GM23248 (cell line): ENCODE measurements at regions not wholly inside any gene's neighbourhood (a gene's known extent, or its start where the extent isn't known, plus 50 kb on each side); places are given as distances from the start of the nearest gene placed in this dataset.

Source experiments
- DNase-seq: peaks from one replicate; pipeline ENCODE4 v3.0.0-alpha.2; 2015
- H2AFZ ChIP-seq: fragments of 200-600 bp; sonication (generic); 2 replicates; pipeline ENCODE4 v1.6.1; 2016; ENCODE audit warnings: antibody characterized with exemption
- H3F3A ChIP-seq: fragments of 200-600 bp; sonication (generic); 2 replicates; pipeline ENCODE4 v1.6.1; 2016; ENCODE audit warnings: mild to moderate bottlenecking, antibody characterized with exemption, mixed run types; ENCODE audit not compliant: insufficient read depth
- H3K27ac ChIP-seq: fragments of 200-600 bp; sonication (generic); 2 replicates; pipeline ENCODE4 v1.5.1; 2016; ENCODE audit warnings: mild to moderate bottlenecking
- H3K27me3 ChIP-seq: fragments of 200-600 bp; sonication (generic); replicated peaks from 2 replicates; pipeline ENCODE4 v1.6.1; 2016; ENCODE audit warnings: mild to moderate bottlenecking; ENCODE audit not compliant: insufficient read depth
- H3K36me3 ChIP-seq: fragments of 200-600 bp; sonication (generic); 2 replicates; pipeline ENCODE4 v1.6.1; 2016; ENCODE audit warnings: low read depth, mild to moderate bottlenecking
- H3K4me1 ChIP-seq: fragments of 200-600 bp; sonication (generic); 2 replicates; pipeline ENCODE4 v1.6.1; 2016; ENCODE audit warnings: mild to moderate bottlenecking; ENCODE audit not compliant: insufficient read depth
- H3K4me2 ChIP-seq: fragments of 200-600 bp; sonication (generic); one replicate; pipeline ENCODE4 v1.6.1; 2016; ENCODE audit warnings: mild to moderate bottlenecking; ENCODE audit not compliant: unreplicated experiment
- H3K4me3 ChIP-seq: fragments of 200-600 bp; sonication (generic); 2 replicates; pipeline ENCODE4 v1.5.1; 2016; ENCODE audit warnings: mild to moderate bottlenecking
- H3K79me2 ChIP-seq: fragments of 200-600 bp; sonication (generic); 2 replicates; pipeline ENCODE4 v1.6.1; 2016; ENCODE audit warnings: mild to moderate bottlenecking; ENCODE audit not compliant: insufficient read depth
- H3K9ac ChIP-seq: fragments of 200-600 bp; sonication (generic); 2 replicates; pipeline ENCODE4 v1.6.1; 2016; ENCODE audit warnings: mild to moderate bottlenecking
- H3K9me2 ChIP-seq: fragments of 200-600 bp; sonication (generic); 2 replicates; pipeline ENCODE4 v1.6.1; 2016; ENCODE audit warnings: mixed run types, mild to moderate bottlenecking, moderate library complexity; ENCODE audit not compliant: insufficient read depth
- H3K9me3 ChIP-seq: fragments of 200-600 bp; sonication (generic); one replicate; pipeline ENCODE4 v1.6.1; 2017; ENCODE audit warnings: low read depth
- H4K20me1 ChIP-seq: fragments of 200-600 bp; sonication (generic); 2 replicates; pipeline ENCODE4 v1.6.0; 2016; ENCODE audit not compliant: insufficient read depth
- EZH2 ChIP-seq: fragments of 200-600 bp; sonication (generic); IDR thresholded peaks from 2 replicates; pipeline ENCODE4 v1.6.1; 2018; ENCODE audit warnings: antibody characterized with exemption, mild to moderate bottlenecking; ENCODE audit not compliant: insufficient read depth, poor library complexity, severe bottlenecking
- EZH2phosphoT487 ChIP-seq: fragments of 200-600 bp; sonication (generic); IDR thresholded peaks from 2 replicates; pipeline ENCODE4 v1.6.1; 2018; ENCODE audit warnings: antibody characterized with exemption, moderate library complexity, mild to moderate bottlenecking, low read depth; ENCODE audit not compliant: insufficient read depth
- WGBS, 2 experiments: methylation state at CpG; one replicate each; pipeline ENCODE4 v1.1.6; 2015 to 2017; ENCODE audit warnings: low lambda C conversion rate in 2 of 2, low coverage in 1 of 2; ENCODE audit errors: missing lambda C conversion rate in 2 of 2; 5-methylcytosine and 5-hydroxymethylcytosine counted together
- in situ Hi-C: fragments of 300-500 bp; cut with MboI; formaldehyde crosslinking; loops from 2 replicates; pipeline ENCODE4 v1.15.0; 2020

GRCh38 chr1:194293851-194294405 lies 1107.5 kb upstream of the B3GALT2 start:
- no peak overlapping the region for H2AFZ ChIP-seq
- no peak overlapping the region for H3K27ac ChIP-seq
- H3K4me2 ChIP-seq: no peak overlapping the region
- no peaks in the 10 kb centered on the region for H3F3A ChIP-seq
- H3K9me2 ChIP-seq: no peaks in the 10 kb centered on the region
- no peaks in the 10 kb centered on the region for H3K4me1 ChIP-seq
- H3K9me3 ChIP-seq: no peaks in the 10 kb centered on the region
- no peak overlapping the region for H3K4me3 ChIP-seq
- DNase-seq: no peak
- WGBS, 2 experiments: 0% methylated on average over 1 of the region's 1 CpG
- H4K20me1 ChIP-seq: no peaks in the 10 kb centered on the region
- in situ Hi-C loops: no loop called here
- no peaks in the 10 kb centered on the region for H3K36me3 ChIP-seq
- TF ChIP-seq EZH2phosphoT487: no peak
- no peaks in the 10 kb centered on the region for H3K27me3 ChIP-seq
- no peak overlapping the region for H3K9ac ChIP-seq
- no peaks in the 10 kb centered on the region for H3K79me2 ChIP-seq

- WGBS, 2 experiments: 19 to 21% methylated on average over 3 of the region's 3 CpGs
- in situ Hi-C loops: no loop called here
These were observed 1106.6 kb upstream of the B3GALT2 start for GRCh38 chr1:194292966-194293365.

GRCh38 chr1:194289569-194290266 lies 1103.3 kb upstream of the B3GALT2 start:
- H3K79me2 ChIP-seq: no peaks in the 10 kb centered on the region
- no peak overlapping the region for H3K4me3 ChIP-seq
- no peak overlapping the region for H3K27ac ChIP-seq
- H3K36me3 ChIP-seq: no peaks in the 10 kb centered on the region
- H3F3A ChIP-seq: no peaks in the 10 kb centered on the region
- no peaks in the 10 kb centered on the region for H4K20me1 ChIP-seq
- no peak overlapping the region for H3K9ac ChIP-seq
- no peaks in the 10 kb centered on the region for H3K9me2 ChIP-seq
- no peak overlapping the region for H3K4me2 ChIP-seq
- H3K9me3 ChIP-seq: no peaks in the 10 kb centered on the region
- WGBS, 2 experiments: 39 to 41% methylated on average over 6 of the region's 6 CpGs
- in situ Hi-C loops: no loop called here
- DNase-seq: no peak
- no peaks in the 10 kb centered on the region for H3K27me3 ChIP-seq
- H2AFZ ChIP-seq: no peak overlapping the region
- no peaks in the 10 kb centered on the region for H3K4me1 ChIP-seq
- TF ChIP-seq EZH2 (no peak), EZH2phosphoT487 (no peak)

More at GRCh38 chr1:194292966-194293365, 1106.6 kb upstream of the B3GALT2 start:
- Histone ChIP-seq H4K20me1 (no peaks in the 10 kb centered on the region), H3F3A (no peaks in the 10 kb centered on the region), H3K4me2 (no peak overlapping the region), H3K36me3 (no peaks in the 10 kb centered on the region), H3K79me2 (no peaks in the 10 kb centered on the region), H3K9me2 (no peaks in the 10 kb centered on the region), H3K9ac (no peak overlapping the region), H3K4me3 (no peak overlapping the region), H2AFZ (no peak overlapping the region), H3K27me3 (no peaks in the 10 kb centered on the region), H3K9me3 (no peaks in the 10 kb centered on the region), H3K27ac (no peak overlapping the region), H3K4me1 (no peaks in the 10 kb centered on the region)
- TF ChIP-seq EZH2phosphoT487 (no peak), EZH2 (no peak)
- no peak for DNase-seq

- Histone ChIP-seq H4K20me1 (no peaks in the 10 kb centered on the region), H3K9me3 (no peaks in the 10 kb centered on the region), H3K4me1 (no peaks in the 10 kb centered on the region), H3K79me2 (no peaks in the 10 kb centered on the region), H3K27me3 (no peaks in the 10 kb centered on the region), H3K27ac (no peak overlapping the region), H3K9ac (no peak overlapping the region), H3K36me3 (no peaks in the 10 kb centered on the region), H3K4me3 (no peak overlapping the region), H3K9me2 (no peaks in the 10 kb centered on the region), H2AFZ (no peak overlapping the region), H3F3A (no peaks in the 10 kb centered on the region), H3K4me2 (no peak overlapping the region)
- in situ Hi-C loops: no loop called here
- DNase-seq: no peak
- TF ChIP-seq EZH2 (no peak), EZH2phosphoT487 (no peak)
- 12 to 34% methylated on average over 1 of the region's 1 CpG for WGBS, 2 experiments
These were observed 1101.8 kb upstream of the B3GALT2 start for GRCh38 chr1:194288238-194288637.
